ENCODE measurements at regions not wholly inside any gene's neighbourhood (a gene's known extent, or its start where the extent isn't known, plus 50 kb on each side); places are given as distances from the start of the nearest gene placed in this dataset.

GRCh38 chr4:159837071-159837470, 734.2 kb downstream of the RAPGEF2 start:
- intact Hi-C loops (cut with micrococcal nuclease; ENCODE audit: unreplicated experiment) = no loop called here
- BruUV-seq (replicated peaks) = no TSS peak
- Histone ChIP-seq H3K4me1 (no peaks in the 10 kb centered on the region), H3K36me3 (ENCODE audit: control insufficient read depth, insufficient read depth, low read length) (no peaks in the 10 kb centered on the region), H3K9me3 (no peaks in the 10 kb centered on the region), H3K27me3 (replicated peaks; ENCODE audit: control insufficient read depth, insufficient read depth, low read length) (no peaks in the 10 kb centered on the region), H3K4me3 (ENCODE audit: low read depth, low read length) (no peak overlapping the region)
- TF ChIP-seq, protein P1, sequence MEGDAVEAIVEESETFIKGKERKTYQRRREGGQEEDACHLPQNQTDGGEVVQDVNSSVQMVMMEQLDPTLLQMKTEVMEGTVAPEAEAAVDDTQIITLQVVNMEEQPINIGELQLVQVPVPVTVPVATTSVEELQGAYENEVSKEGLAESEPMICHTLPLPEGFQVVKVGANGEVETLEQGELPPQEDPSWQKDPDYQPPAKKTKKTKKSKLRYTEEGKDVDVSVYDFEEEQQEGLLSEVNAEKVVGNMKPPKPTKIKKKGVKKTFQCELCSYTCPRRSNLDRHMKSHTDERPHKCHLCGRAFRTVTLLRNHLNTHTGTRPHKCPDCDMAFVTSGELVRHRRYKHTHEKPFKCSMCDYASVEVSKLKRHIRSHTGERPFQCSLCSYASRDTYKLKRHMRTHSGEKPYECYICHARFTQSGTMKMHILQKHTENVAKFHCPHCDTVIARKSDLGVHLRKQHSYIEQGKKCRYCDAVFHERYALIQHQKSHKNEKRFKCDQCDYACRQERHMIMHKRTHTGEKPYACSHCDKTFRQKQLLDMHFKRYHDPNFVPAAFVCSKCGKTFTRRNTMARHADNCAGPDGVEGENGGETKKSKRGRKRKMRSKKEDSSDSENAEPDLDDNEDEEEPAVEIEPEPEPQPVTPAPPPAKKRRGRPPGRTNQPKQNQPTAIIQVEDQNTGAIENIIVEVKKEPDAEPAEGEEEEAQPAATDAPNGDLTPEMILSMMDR (IDR thresholded peaks at IDR 0.05; ENCODE audit: insufficient read depth in 1 of 2, low read depth in 1 of 2, low read length in 1 of 2, severe bottlenecking in 1 of 2, unreplicated experiment in 1 of 2) = no peak
- no peaks in the 10 kb centered on the region for H3K4me1 Mint-ChIP-seq (ENCODE audit: low read depth, unreplicated experiment)
- H3K36me3 Mint-ChIP-seq (ENCODE audit: insufficient read depth, unreplicated experiment) = no peaks in the 10 kb centered on the region
- POLR2A ChIA-PET = no interaction called here
- H3K27me3 Mint-ChIP-seq (ENCODE audit: insufficient read depth, unreplicated experiment) = no peaks in the 10 kb centered on the region
- DNase-seq = no peak
- H3K27ac Mint-ChIP-seq (ENCODE audit: unreplicated experiment) = no peak overlapping the region
- H3K9me3 Mint-ChIP-seq (ENCODE audit: unreplicated experiment) = no peaks in the 10 kb centered on the region
- no peak overlapping the region for H3K4me3 Mint-ChIP-seq (ENCODE audit: unreplicated experiment)
- CTCF ChIA-PET = no interaction called here

DNA sequence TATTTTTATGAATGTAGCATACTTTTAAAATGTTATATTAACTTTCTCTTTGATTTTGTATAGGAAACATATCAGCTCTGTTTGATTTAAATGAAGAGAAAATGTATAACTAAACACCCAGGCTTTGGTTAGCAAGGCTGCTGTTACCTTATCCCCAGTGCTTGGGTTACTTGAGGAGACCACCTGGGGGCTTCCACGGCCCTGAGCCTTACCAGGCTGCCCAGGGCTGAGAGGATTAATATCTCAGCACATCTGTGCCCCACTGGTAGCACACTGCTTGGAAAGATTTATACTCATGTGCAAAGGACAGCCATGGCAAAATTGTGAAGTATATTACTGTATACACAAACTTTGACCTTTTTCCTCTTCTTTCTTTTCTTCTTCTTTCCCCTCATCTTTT, 752.9 kb downstream of the RAPGEF2 start:
- H3K27me3 ChIP-seq (replicated peaks; ENCODE audit: control insufficient read depth, insufficient read depth, low read length) = no peaks in the 10 kb centered on the region
- TF ChIP-seq, protein P1 (IDR thresholded peaks at IDR 0.05; ENCODE audit: insufficient read depth in 1 of 2, low read depth in 1 of 2, low read length in 1 of 2, severe bottlenecking in 1 of 2, unreplicated experiment in 1 of 2) = no peak
- peaks cover 4% of the 10 kb centered on the region for H3K27me3 Mint-ChIP-seq (ENCODE audit: insufficient read depth, unreplicated experiment)
- H3K4me1 ChIP-seq = no peaks in the 10 kb centered on the region
- no peaks in the 10 kb centered on the region for H3K36me3 Mint-ChIP-seq (ENCODE audit: insufficient read depth, unreplicated experiment)
- no peak for DNase-seq
- no peak overlapping the region for H3K4me3 ChIP-seq (ENCODE audit: low read depth, low read length)
- ChIA-PET CTCF (no interaction called here), POLR2A (no interaction called here)
- peaks cover 6% of the 10 kb centered on the region for H3K4me1 Mint-ChIP-seq (ENCODE audit: low read depth, unreplicated experiment)
- no peaks in the 10 kb centered on the region for H3K36me3 ChIP-seq (ENCODE audit: control insufficient read depth, insufficient read depth, low read length)
- H3K27ac Mint-ChIP-seq (ENCODE audit: unreplicated experiment) = no peak overlapping the region
- H3K9me3 Mint-ChIP-seq (ENCODE audit: unreplicated experiment) = no peaks in the 10 kb centered on the region
- H3K4me3 Mint-ChIP-seq (ENCODE audit: unreplicated experiment) = no peak overlapping the region
- intact Hi-C loops (cut with micrococcal nuclease; ENCODE audit: unreplicated experiment) = no loop called here
- BruUV-seq (replicated peaks) = no TSS peak
- H3K9me3 ChIP-seq = no peaks in the 10 kb centered on the region

GRCh38 chr4:159856451-159856850, 753.6 kb downstream of the RAPGEF2 start:
- CTCF ChIA-PET = no interaction called here
- H3K9me3 ChIP-seq = no peaks in the 10 kb centered on the region
- no peaks in the 10 kb centered on the region for H3K4me1 ChIP-seq
- Mint-ChIP-seq H3K27ac (ENCODE audit: unreplicated experiment) (no peak overlapping the region), H3K9me3 (ENCODE audit: unreplicated experiment) (no peaks in the 10 kb centered on the region), H3K4me3 (ENCODE audit: unreplicated experiment) (no peak overlapping the region), H3K4me1 (ENCODE audit: low read depth, unreplicated experiment) (peaks cover 6% of the 10 kb centered on the region), H3K36me3 (ENCODE audit: insufficient read depth, unreplicated experiment) (no peaks in the 10 kb centered on the region), H3K27me3 (ENCODE audit: insufficient read depth, unreplicated experiment) (peaks cover 5% of the 10 kb centered on the region)
- intact Hi-C loops (cut with micrococcal nuclease; ENCODE audit: unreplicated experiment) = no loop called here
- TF ChIP-seq, protein P1 (IDR thresholded peaks at IDR 0.05; ENCODE audit: insufficient read depth in 1 of 2, low read depth in 1 of 2, low read length in 1 of 2, severe bottlenecking in 1 of 2, unreplicated experiment in 1 of 2) = no peak
- no peak overlapping the region for H3K4me3 ChIP-seq (ENCODE audit: low read depth, low read length)
- H3K36me3 ChIP-seq (ENCODE audit: control insufficient read depth, insufficient read depth, low read length) = no peaks in the 10 kb centered on the region
- no peaks in the 10 kb centered on the region for H3K27me3 ChIP-seq (replicated peaks; ENCODE audit: control insufficient read depth, insufficient read depth, low read length)
- POLR2A ChIA-PET = no interaction called here
- no TSS peak for BruUV-seq (replicated peaks)
- no peak for DNase-seq

Data from Caco-2 (cell line).